GM23338 (cell line): ENCODE measurements at regions not wholly inside any gene's neighbourhood (a gene's known extent, or its start where the extent isn't known, plus 50 kb on each side); places are given as distances from the start of the nearest gene placed in this dataset.

Source experiments
- ATAC-seq: fragments of 200-7000 bp; cut with Tn5 transposase; 3 replicates; pipeline ENCODE4 v1.9.1; 2020
- DNase-seq: peaks from one replicate; pipeline ENCODE4 v3.0.0-alpha.2; 2015; ENCODE audit warnings: low spot score
- H2AFZ ChIP-seq: fragments of 200-600 bp; sonication (generic); 2 replicates; pipeline ENCODE4 v1.8.0; 2016; ENCODE audit warnings: antibody characterized with exemption, mild to moderate bottlenecking, moderate library complexity
- H3F3A ChIP-seq: fragments of 200-600 bp; sonication (generic); replicated peaks from 2 replicates; pipeline ENCODE4 v1.8.0; 2017; ENCODE audit warnings: antibody characterized with exemption, mixed run types, low read depth
- H3K27ac ChIP-seq: fragments of 200-600 bp; sonication (generic); 2 replicates; pipeline ENCODE4 v1.6.1; 2016; ENCODE audit warnings: low read depth
- H3K27me3 ChIP-seq: fragments of 200-600 bp; sonication (generic); 2 replicates; pipeline ENCODE4 v1.8.0; 2016; ENCODE audit warnings: mild to moderate bottlenecking, mixed run types, moderate library complexity; ENCODE audit not compliant: insufficient read depth
- H3K36me3 ChIP-seq: fragments of 200-600 bp; sonication (generic); 2 replicates; pipeline ENCODE4 v1.8.0; 2016; ENCODE audit warnings: mild to moderate bottlenecking; ENCODE audit not compliant: insufficient read depth
- H3K4me1 ChIP-seq: fragments of 200-600 bp; sonication (generic); 2 replicates; pipeline ENCODE4 v1.8.0; 2016; ENCODE audit warnings: mild to moderate bottlenecking, moderate library complexity; ENCODE audit not compliant: insufficient read depth
- H3K4me2 ChIP-seq: fragments of 200-600 bp; sonication (generic); 2 replicates; pipeline ENCODE4 v1.7.1; 2017; ENCODE audit warnings: mixed run types
- H3K4me3 ChIP-seq: fragments of 200-600 bp; sonication (generic); 2 replicates; pipeline ENCODE4 v1.6.1; 2016; ENCODE audit warnings: mixed run types
- H3K79me2 ChIP-seq: fragments of 200-600 bp; sonication (generic); replicated peaks from 2 replicates; pipeline ENCODE4 v1.8.0; 2017; ENCODE audit warnings: mild to moderate bottlenecking; ENCODE audit not compliant: insufficient read depth
- H3K9me2 ChIP-seq: fragments of 200-600 bp; sonication (generic); 2 replicates; pipeline ENCODE4 v1.8.0; 2017; ENCODE audit not compliant: insufficient read depth
- H4K20me1 ChIP-seq: fragments of 200-600 bp; sonication (generic); replicated peaks from 2 replicates; pipeline ENCODE4 v1.8.0; 2017; ENCODE audit warnings: mild to moderate bottlenecking; ENCODE audit not compliant: insufficient read depth
- H3K27ac Mint-ChIP-seq: 2 replicates; pipeline ENCODE4 v1.8.0; 2020; ENCODE audit warnings: inconsistent platforms, mild to moderate bottlenecking, moderate library complexity, mixed read lengths
- H3K27me3 Mint-ChIP-seq: 3 replicates; pipeline ENCODE4 v1.8.0; 2022; ENCODE audit warnings: low read depth, mild to moderate bottlenecking, moderate library complexity, mixed read lengths, inconsistent platforms; ENCODE audit not compliant: insufficient read depth, poor library complexity
- H3K36me3 Mint-ChIP-seq: 3 replicates; pipeline ENCODE4 v1.8.0; 2021; ENCODE audit warnings: low read depth, mild to moderate bottlenecking, inconsistent platforms, moderate library complexity, mixed read lengths
- H3K4me1 Mint-ChIP-seq: 3 replicates; pipeline ENCODE4 v1.8.0; 2020; ENCODE audit warnings: mild to moderate bottlenecking, inconsistent platforms, mixed read lengths
- H3K4me3 Mint-ChIP-seq: 3 replicates; pipeline ENCODE4 v1.8.0; 2021; ENCODE audit warnings: moderate library complexity, mild to moderate bottlenecking, inconsistent platforms, mixed read lengths
- H3K9me3 Mint-ChIP-seq: 3 replicates; pipeline ENCODE4 v1.8.0; 2020; ENCODE audit warnings: moderate library complexity, mild to moderate bottlenecking, inconsistent platforms, mixed read lengths
- CREB1 ChIP-seq: fragments of 250-450 bp; sonication (Bioruptor Pico); IDR thresholded peaks from 2 replicates; pipeline ENCODE4 v1.5.0; 2020; ENCODE audit warnings: low read depth, mild to moderate bottlenecking, moderate library complexity
- EZH2 ChIP-seq: fragments of 200-600 bp; sonication (generic); IDR thresholded peaks from one replicate; pipeline ENCODE4 v1.8.0; 2017; ENCODE audit warnings: antibody characterized with exemption, mild to moderate bottlenecking, low read depth; ENCODE audit not compliant: unreplicated experiment
- EZH2phosphoT487 ChIP-seq: fragments of 200-600 bp; sonication (generic); IDR thresholded peaks from one replicate; pipeline ENCODE4 v1.8.1; 2018; ENCODE audit warnings: antibody characterized with exemption; ENCODE audit not compliant: unreplicated experiment
- JUNB ChIP-seq: IDR thresholded peaks from one replicate; pipeline ENCODE4 v1.6.1; 2016; ENCODE audit warnings: antibody characterized with exemption; ENCODE audit not compliant: unreplicated experiment
- NANOG ChIP-seq: IDR thresholded peaks from 2 replicates; pipeline ENCODE4 v1.6.1; 2016; ENCODE audit warnings: antibody characterized with exemption, borderline replicate concordance
- POLR2AphosphoS5 ChIP-seq: IDR thresholded peaks from 2 replicates; pipeline ENCODE4 v1.6.1; 2016; ENCODE audit warnings: antibody characterized with exemption, low read depth
- STAT1 ChIP-seq: IDR thresholded peaks from one replicate; pipeline ENCODE4 v1.6.1; 2016; ENCODE audit warnings: antibody characterized with exemption; ENCODE audit not compliant: unreplicated experiment
- ZNF114 ChIP-seq: fragments of 250-450 bp; sonication (Bioruptor Pico); IDR thresholded peaks from 2 replicates; pipeline ENCODE4 v1.5.0; 2020; ENCODE audit warnings: mild to moderate bottlenecking, moderate library complexity
- ZNF331 ChIP-seq: fragments of 250-450 bp; sonication (Bioruptor Pico); IDR thresholded peaks from 2 replicates; pipeline ENCODE4 v1.5.0; 2020; ENCODE audit warnings: low read depth, mild to moderate bottlenecking, moderate library complexity
- TF ChIP-seq, protein P1 (sequence below), 2 experiments: fragments of 200-600 bp in 1 of 2; sonication (generic) in 1 of 2; conservative IDR thresholded peaks; 2 replicates each; pipeline versions ENCODE4 v1.5.1 to v1.6.1; 2016 to 2017; ENCODE audit warnings: antibody characterized with exemption in 2 of 2, low read depth in 2 of 2, mild to moderate bottlenecking in 2 of 2, moderate library complexity in 1 of 2
- TF ChIP-seq, protein P2 (sequence below): IDR thresholded peaks from one replicate; pipeline ENCODE4 v1.6.1; 2018; ENCODE audit warnings: antibody characterized with exemption; ENCODE audit not compliant: unreplicated experiment

DNA sequence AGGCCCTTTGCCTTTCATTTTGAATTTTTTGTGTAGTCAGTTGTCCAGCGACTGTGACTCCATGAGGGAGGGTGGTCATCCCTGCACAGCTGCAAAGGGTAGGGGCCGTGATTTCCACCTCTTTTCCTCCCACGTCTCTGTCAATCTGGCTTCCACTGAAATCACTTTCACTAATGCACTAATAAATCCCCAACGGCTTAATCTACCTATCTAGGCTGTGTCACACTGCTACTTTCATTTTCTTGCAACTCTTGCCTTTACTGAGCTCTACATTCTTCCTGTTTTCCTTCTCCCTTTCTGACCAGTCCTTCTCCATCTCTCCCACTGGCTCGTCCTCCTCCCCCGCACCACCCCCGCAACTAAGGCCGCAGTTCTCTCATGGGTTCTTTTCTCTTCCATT is 212.3 kb upstream of the FOXN3 start:
- no peak overlapping the region for H3K4me2 ChIP-seq
- H3K27ac Mint-ChIP-seq, result no peak overlapping the region
- H3F3A ChIP-seq, result no peaks in the 10 kb centered on the region
- H3K4me1 ChIP-seq, result peaks cover 21% of the 10 kb centered on the region
- H3K27me3 Mint-ChIP-seq, result peaks cover 7% of the 10 kb centered on the region
- H3K4me3 Mint-ChIP-seq, result no peak overlapping the region
- peak overlapping the region; percentile 89 for H2AFZ ChIP-seq
- H3K4me1 Mint-ChIP-seq, result peaks cover 43% of the 10 kb centered on the region
- H4K20me1 ChIP-seq, result no peaks in the 10 kb centered on the region
- no peak overlapping the region for H3K4me3 ChIP-seq
- no peaks in the 10 kb centered on the region for H3K9me3 Mint-ChIP-seq
- no peaks in the 10 kb centered on the region for H3K27me3 ChIP-seq
- ATAC-seq (no peak), DNase-seq (peak; percentile 12)
- H3K27ac ChIP-seq, result no peak overlapping the region
- H3K9me2 ChIP-seq, result peaks cover 6% of the 10 kb centered on the region; the same call in 1 of the 2 replicates
- 0 out of 3 replicates have a peak, but pooled peaks cover 4% of the 10 kb centered on the region for H3K36me3 Mint-ChIP-seq
- H3K79me2 ChIP-seq, result no peaks in the 10 kb centered on the region
- no peaks in the 10 kb centered on the region for H3K36me3 ChIP-seq
- TF ChIP-seq EZH2 (no peak), ZNF114 (CRISPR knock-in tag) (no peak), JUNB (no peak), NANOG (no peak), STAT1 (no peak), CREB1 (CRISPR knock-in tag) (no peak), POLR2AphosphoS5 (no peak), EZH2phosphoT487 (no peak)
- TF ChIP-seq, protein P1, sequence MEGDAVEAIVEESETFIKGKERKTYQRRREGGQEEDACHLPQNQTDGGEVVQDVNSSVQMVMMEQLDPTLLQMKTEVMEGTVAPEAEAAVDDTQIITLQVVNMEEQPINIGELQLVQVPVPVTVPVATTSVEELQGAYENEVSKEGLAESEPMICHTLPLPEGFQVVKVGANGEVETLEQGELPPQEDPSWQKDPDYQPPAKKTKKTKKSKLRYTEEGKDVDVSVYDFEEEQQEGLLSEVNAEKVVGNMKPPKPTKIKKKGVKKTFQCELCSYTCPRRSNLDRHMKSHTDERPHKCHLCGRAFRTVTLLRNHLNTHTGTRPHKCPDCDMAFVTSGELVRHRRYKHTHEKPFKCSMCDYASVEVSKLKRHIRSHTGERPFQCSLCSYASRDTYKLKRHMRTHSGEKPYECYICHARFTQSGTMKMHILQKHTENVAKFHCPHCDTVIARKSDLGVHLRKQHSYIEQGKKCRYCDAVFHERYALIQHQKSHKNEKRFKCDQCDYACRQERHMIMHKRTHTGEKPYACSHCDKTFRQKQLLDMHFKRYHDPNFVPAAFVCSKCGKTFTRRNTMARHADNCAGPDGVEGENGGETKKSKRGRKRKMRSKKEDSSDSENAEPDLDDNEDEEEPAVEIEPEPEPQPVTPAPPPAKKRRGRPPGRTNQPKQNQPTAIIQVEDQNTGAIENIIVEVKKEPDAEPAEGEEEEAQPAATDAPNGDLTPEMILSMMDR (conservative IDR thresholded peaks at IDR 0.05; ENCODE audit: low read depth in 2 of 2), result no peak
- TF ChIP-seq, protein P2, sequence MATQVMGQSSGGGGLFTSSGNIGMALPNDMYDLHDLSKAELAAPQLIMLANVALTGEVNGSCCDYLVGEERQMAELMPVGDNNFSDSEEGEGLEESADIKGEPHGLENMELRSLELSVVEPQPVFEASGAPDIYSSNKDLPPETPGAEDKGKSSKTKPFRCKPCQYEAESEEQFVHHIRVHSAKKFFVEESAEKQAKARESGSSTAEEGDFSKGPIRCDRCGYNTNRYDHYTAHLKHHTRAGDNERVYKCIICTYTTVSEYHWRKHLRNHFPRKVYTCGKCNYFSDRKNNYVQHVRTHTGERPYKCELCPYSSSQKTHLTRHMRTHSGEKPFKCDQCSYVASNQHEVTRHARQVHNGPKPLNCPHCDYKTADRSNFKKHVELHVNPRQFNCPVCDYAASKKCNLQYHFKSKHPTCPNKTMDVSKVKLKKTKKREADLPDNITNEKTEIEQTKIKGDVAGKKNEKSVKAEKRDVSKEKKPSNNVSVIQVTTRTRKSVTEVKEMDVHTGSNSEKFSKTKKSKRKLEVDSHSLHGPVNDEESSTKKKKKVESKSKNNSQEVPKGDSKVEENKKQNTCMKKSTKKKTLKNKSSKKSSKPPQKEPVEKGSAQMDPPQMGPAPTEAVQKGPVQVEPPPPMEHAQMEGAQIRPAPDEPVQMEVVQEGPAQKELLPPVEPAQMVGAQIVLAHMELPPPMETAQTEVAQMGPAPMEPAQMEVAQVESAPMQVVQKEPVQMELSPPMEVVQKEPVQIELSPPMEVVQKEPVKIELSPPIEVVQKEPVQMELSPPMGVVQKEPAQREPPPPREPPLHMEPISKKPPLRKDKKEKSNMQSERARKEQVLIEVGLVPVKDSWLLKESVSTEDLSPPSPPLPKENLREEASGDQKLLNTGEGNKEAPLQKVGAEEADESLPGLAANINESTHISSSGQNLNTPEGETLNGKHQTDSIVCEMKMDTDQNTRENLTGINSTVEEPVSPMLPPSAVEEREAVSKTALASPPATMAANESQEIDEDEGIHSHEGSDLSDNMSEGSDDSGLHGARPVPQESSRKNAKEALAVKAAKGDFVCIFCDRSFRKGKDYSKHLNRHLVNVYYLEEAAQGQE, result no peak

DNA sequence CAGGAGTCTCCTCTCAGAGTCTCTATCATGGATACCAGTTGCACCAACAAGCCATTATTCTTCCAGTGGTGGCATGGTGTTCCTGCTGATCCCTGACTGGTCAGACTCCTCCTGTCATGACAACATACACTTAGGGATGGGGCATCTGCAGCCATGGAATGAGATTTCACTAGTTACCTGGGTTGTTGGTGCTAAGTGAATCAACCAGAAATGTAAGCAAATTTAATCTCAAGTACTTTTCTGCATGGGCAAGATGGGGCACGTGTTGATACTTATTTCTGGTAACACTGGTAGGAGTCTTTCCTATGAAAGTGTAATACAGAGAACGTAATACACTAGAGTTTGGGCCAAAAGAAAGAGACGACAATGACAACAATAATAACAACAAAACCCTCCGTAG is 211.5 kb upstream of the FOXN3 start:
- Histone ChIP-seq H3K4me1 (peaks cover 21% of the 10 kb centered on the region), H3K27me3 (no peaks in the 10 kb centered on the region), H3K4me2 (no peak overlapping the region), H3K27ac (no peak overlapping the region), H3K36me3 (no peaks in the 10 kb centered on the region), H2AFZ (no peak overlapping the region), H4K20me1 (no peaks in the 10 kb centered on the region), H3F3A (no peaks in the 10 kb centered on the region), H3K4me3 (no peak overlapping the region), H3K79me2 (no peaks in the 10 kb centered on the region), H3K9me2 (peaks cover 10% of the 10 kb centered on the region; the same call in 1 of the 2 replicates)
- H3K27me3 Mint-ChIP-seq, result peaks cover 7% of the 10 kb centered on the region
- H3K36me3 Mint-ChIP-seq, result 0 out of 3 replicates have a peak, but pooled peaks cover 4% of the 10 kb centered on the region
- no peak for DNase-seq
- no peak overlapping the region for H3K4me3 Mint-ChIP-seq
- H3K9me3 Mint-ChIP-seq, result no peaks in the 10 kb centered on the region
- peaks cover 43% of the 10 kb centered on the region for H3K4me1 Mint-ChIP-seq
- ATAC-seq, result no peak
- H3K27ac Mint-ChIP-seq, result no peak overlapping the region
- TF ChIP-seq NANOG (no peak), STAT1 (no peak), ZNF114 (CRISPR knock-in tag) (no peak), ZNF331 (CRISPR knock-in tag) (no peak)
- TF ChIP-seq, protein P1 (conservative IDR thresholded peaks at IDR 0.05; ENCODE audit: low read depth in 2 of 2), result no peak
